ENCODE measurements at regions not wholly inside any gene's neighbourhood (a gene's known extent, or its start where the extent isn't known, plus 50 kb on each side); places are given as distances from the start of the nearest gene placed in this dataset.
A peak's percentile ranks its signal among the peaks of the same experiment; 100 is the strongest.

- DNase-seq: no peak
Observed at GRCh38 chr11:45554230-45554967, 111.0 kb downstream of the CHST1 start.

DNA sequence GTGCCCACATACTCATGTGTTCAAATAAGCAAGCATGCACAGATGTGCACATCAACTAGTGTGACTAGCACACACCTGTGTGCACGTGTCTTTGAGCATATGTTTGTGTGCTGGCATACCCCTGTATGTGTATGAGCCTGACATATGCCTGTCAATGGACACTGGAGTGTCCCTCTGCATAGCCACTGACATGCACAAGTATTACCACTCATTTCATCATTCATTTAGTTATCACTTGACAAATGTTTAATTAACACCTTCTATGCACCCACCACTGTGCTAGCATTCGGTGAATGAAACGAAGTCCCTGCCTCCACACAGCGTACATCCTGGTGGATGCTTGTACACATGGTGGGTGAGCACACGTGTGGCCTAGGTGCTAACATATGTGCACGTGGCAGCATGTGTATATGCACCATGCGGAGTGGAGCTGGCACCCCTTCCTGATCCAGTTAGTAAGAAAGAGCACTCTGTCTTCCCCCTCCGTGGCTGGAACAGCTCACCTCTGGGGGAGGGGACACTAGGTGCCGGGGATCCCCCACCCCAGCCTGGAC is 112.0 kb downstream of the CHST1 start:
- DNase-seq: no peak

DNA sequence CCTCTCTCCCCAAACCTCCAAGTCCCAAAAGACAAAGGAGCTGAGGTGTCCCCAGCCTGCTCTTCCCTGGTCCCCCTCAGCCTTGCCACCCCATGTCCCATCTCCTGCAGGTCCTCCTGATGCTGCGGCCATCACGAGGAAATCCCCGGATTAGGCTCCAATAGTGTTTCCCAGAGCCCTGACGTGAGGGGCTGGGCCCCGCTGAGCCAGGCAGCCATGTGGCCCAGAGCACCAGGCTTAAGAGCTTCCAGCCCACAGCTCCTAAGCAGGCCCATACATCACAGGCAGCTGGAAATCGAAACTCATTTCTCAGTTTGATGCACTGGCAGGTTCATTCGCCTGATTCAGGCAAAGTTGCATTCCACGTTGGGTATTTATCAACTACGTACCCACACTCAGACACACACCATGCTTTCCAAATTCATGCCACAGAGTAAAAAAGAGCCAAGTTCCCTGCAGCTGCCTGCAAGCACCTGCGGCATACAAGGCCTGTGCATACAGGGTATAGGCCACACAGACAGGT is 114.2 kb downstream of the CHST1 start:
- DNase-seq: no peak

DNA sequence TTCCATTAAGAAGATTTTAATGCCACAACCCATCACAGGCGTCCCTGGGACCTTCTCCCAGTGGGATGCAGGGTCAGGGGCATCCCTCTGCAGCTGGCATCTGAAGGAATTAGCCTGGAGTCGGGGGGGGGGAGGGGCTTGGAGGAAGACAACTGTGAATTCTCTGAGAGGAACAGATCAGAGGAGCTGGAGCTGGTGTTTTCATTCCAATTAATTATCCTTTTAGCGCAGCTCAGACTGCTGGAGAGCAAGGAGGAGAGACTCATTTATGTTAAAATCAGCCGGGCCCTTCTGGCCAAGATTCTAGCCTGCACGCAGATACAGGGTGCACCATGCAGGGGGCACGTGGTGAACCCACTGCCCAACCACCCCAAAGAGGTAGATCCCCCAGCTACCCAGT is 116.2 kb downstream of the CHST1 start:
- DNase-seq: no peak

GRCh38 chr11:45546366-45546765 is 119.1 kb downstream of the CHST1 start:
- DNase-seq: no peak

DNA sequence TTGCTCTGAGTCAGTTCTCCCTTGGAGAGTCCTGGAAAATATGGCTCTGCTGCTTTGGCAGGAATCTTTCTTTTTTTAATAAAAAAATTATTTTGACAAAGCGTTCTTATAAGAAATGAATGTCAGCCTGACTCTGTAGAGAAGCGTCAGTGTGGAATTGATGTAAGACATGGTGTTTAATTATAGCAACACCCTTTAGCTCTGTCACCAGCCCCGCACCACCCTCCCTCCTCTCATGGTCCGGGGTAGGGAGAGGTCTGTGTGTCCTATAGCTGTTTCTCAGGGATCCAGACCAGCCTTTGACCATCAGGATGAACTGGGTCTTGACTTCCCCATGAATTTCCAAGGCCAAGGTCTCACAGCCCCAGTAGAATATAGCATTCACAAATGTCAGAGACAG is 120.6 kb downstream of the CHST1 start:
- no peak for DNase-seq

DNA sequence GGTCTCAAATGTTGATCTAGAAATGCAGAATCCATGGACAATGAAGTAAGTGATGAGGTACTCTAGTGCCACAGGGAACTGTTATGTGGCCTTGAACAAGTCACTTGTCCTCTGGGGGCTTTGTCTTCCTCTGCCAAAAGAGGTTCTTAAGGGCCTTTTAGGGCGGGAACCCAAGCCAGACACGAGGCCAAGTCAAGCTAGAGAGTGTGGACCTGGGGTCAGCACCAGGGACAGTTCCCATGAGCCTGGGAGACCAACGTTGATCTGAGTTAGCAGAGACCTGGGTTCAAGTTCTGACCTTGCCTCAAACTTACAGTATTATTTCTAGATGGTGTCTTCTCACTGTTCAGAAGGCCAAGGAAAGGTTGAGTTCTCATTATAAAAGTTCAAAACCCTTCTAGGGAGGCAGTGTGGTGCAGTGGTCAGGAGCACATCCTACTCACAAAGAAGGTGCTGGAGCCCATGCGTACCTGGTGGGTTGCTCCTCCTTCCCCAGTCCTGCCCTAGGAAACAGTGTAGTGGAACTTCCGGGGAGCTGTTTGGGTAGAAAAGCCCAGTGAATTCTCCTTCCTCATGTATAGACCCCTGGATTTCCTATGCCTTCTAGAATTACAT is 121.5 kb downstream of the CHST1 start:
- no peak for DNase-seq

DNA sequence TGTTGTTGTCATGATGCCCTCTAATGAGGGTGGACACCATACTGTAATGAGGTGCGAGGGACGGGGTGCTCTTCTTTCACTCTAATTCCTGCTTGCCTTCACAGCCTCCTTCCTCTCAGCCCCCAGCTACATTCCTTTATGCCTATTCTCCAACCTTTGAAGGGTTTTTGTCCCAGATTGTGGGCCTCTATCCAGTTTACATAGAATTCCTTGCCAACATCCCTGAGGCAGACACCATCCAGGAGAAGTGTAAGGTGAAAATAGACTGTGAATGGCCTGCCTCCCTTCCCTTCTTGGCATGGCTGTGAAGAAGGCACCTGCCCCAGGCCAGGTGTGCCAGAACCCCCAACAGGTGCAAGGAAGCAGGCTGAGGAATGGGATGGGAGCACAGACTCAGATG is 122.3 kb downstream of the CHST1 start:
- DNase-seq: no peak

GRCh38 chr11:45541693-45542434 is 123.6 kb downstream of the CHST1 start:
- no peak for DNase-seq

DNA sequence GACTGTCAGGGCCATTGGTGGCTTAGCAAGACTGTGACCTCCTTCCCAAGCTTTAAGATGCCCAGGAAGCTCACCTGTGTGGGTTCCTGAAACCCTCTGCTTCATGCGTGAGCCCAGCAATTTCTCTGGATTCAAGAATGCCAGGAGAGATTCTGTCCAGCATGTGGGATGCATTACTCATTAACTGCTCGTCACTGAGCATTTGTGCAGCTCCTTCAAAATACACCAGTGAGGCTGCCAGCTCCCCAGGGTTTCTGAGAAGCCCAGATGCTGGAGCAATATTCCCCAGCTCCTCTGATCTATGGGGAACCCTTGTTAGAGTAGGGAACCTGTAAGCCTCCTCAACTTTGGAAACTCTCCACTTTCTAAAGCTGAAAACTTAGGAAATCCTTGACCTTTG is 126.5 kb downstream of the CHST1 start:
- no peak for DNase-seq

DNA sequence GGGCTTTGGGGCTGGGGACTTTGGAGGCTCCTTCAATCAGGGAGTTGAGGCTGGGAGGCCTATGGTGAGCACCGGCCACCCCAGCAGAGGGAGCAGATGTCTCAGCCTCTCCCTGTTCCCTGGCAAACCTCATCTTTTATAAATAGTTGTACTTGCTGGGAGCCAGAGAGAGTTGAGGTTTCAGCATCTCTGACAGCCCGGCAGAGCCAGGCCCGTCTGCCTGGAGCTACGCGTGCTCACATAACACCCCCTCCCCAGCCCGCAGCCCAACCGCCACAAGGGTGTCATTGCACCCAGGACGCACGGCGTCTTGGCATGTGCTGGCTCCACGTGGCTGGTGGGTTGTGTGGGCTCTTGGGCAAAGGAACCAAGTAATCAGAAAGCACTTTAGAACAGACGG is 127.1 kb downstream of the CHST1 start:
- no peak for DNase-seq

DNA sequence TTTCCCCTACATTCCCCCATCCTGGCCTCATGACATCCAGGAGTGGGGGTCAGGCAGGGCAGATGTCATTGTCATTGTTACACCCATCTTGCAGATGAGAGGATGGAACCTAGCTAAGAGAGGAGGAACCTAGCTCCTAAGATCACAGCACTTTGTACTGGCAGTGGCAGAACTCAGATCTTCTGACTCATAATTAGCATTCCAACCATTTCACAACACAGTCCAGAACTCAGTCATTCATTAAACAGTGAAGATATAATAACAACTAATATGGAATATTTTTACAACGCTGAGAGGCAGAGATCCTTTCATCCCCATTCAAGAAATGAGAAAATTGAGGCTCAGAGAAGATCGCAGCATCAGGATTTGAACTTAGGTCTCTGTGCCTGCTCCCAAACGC is 127.8 kb downstream of the CHST1 start:
- DNase-seq: no peak

GRCh38 chr11:45535033-45535432 is 130.4 kb downstream of the CHST1 start:
- no peak for DNase-seq

- DNase-seq: no peak
Observed at GRCh38 chr11:45534132-45534531, 131.3 kb downstream of the CHST1 start.

GRCh38 chr11:45532546-45532945 is 132.9 kb downstream of the CHST1 start:
- DNase-seq: no peak

GRCh38 chr11:45530776-45531175 is 134.6 kb downstream of the CHST1 start:
- no peak for DNase-seq

GRCh38 chr11:45530111-45530510 is 135.3 kb downstream of the CHST1 start:
- DNase-seq: no peak

DNA sequence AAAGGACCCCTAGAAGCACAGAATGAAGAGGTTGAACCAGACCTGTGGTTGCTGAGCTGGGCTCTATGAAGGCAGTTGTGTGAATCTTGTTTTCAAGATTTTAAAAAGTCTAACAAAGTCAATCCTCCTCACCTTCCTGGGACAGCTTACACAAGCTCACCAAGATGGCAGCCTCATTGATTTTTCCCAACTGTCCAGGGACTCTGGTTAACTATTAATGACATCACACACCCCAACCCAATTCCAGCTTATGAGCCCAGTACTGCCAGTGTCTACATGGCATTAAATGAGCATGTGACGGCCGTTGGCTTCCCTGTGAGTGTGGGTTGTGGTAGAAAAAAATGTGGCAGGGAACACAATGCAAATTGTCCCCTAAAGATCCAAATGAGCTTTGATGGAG is 137.0 kb downstream of the CHST1 start:
- DNase-seq: no peak

GRCh38 chr11:45527898-45528297 is 137.5 kb downstream of the CHST1 start:
- peak in 1 of 5 donors; percentile 53 for DNase-seq

- no peak for DNase-seq
Observed at GRCh38 chr11:45525393-45525792, 140.0 kb downstream of the CHST1 start.

DNA sequence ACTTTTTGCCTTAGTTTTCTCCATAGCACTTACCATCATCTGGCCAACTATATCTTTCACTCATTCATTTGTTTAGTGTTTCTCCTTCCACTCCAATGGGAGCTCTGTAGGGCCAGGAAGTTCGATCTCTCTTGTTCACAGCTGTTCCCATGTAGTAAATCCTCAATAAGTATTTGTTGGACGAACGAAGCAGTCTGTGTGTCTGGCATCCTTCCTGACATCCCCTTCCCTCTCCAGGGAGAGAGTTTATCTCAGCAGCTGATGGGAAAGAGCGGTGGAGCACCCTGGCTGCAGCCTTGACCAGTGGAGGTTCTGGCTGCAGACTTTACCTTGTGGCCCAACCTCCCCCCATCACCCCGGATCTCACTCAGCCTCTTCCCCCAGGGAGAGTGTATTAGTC is 141.7 kb downstream of the CHST1 start:
- DNase-seq: no peak

- DNase-seq: no peak
Observed at GRCh38 chr11:45518833-45519535, 146.4 kb downstream of the CHST1 start.
